ENCODE measurements at regions not wholly inside any gene's neighbourhood (a gene's known extent, or its start where the extent isn't known, plus 50 kb on each side); places are given as distances from the start of the nearest gene placed in this dataset.

- no peak for TF ChIP-seq ZFHX2 (tag by site-specific recombination; conservative IDR thresholded peaks at IDR 0.05)
Measured at GRCh38 chr3:23035927-23036640, 167.0 kb upstream of the UBE2E2 start (continued).

GRCh38 chr3:23036728-23037127 lies 166.4 kb upstream of the UBE2E2 start:
- Histone ChIP-seq H3K4me3 (ENCODE audit: low read depth, low read length) (no peak overlapping the region), H3K9me3 (ENCODE audit: control insufficient read depth, insufficient read depth, low read depth, low read length) (no peaks in the 10 kb centered on the region), H3K27ac (ENCODE audit: extremely low read depth, low read depth, low read length) (no peak overlapping the region), H3K4me1 (ENCODE audit: control insufficient read depth, insufficient read depth, low read length) (0 out of 2 replicates have a peak, but pooled peaks cover 2% of the 10 kb centered on the region), H3K36me3 (ENCODE audit: control insufficient read depth in 2 of 2, insufficient read depth in 1 of 2, low read length in 2 of 2) (no peaks in the 10 kb centered on the region)
- POLR2A ChIA-PET: no interaction called here
- TF ChIP-seq ZNF518A (tag by site-specific recombination; conservative IDR thresholded peaks at IDR 0.05; ENCODE audit: low read depth) (no peak), ZSCAN4 (tag by site-specific recombination; IDR thresholded peaks at IDR 0.05) (no peak), ZNF112 (tag by site-specific recombination; IDR thresholded peaks at IDR 0.05) (no peak), ZNF645 (tag by site-specific recombination; IDR thresholded peaks at IDR 0.05) (no peak), ZNF707 (tag by site-specific recombination; IDR thresholded peaks at IDR 0.05) (no peak), MYNN (tag by site-specific recombination; IDR thresholded peaks at IDR 0.05; ENCODE audit: borderline replicate concordance) (no peak), KLF16 (tag by site-specific recombination; IDR thresholded peaks at IDR 0.05) (no peak), ZBTB26 (tag by site-specific recombination; optimal IDR thresholded peaks at IDR 0.05) (no peak), ZBTB10 (tag by site-specific recombination; IDR thresholded peaks at IDR 0.05) (no peak), ZNF692 (tag by site-specific recombination; IDR thresholded peaks at IDR 0.05) (no peak)
- CTCF ChIA-PET: no interaction called here

Data from HEK293 (cell line).